ENCODE measurements at regions not wholly inside any gene's neighbourhood (a gene's known extent, or its start where the extent isn't known, plus 50 kb on each side); places are given as distances from the start of the nearest gene placed in this dataset.

GRCh38 chr5:5887833-5888232, 465.4 kb downstream of the ICE1 start:
- TF ChIP-seq, protein P1, sequence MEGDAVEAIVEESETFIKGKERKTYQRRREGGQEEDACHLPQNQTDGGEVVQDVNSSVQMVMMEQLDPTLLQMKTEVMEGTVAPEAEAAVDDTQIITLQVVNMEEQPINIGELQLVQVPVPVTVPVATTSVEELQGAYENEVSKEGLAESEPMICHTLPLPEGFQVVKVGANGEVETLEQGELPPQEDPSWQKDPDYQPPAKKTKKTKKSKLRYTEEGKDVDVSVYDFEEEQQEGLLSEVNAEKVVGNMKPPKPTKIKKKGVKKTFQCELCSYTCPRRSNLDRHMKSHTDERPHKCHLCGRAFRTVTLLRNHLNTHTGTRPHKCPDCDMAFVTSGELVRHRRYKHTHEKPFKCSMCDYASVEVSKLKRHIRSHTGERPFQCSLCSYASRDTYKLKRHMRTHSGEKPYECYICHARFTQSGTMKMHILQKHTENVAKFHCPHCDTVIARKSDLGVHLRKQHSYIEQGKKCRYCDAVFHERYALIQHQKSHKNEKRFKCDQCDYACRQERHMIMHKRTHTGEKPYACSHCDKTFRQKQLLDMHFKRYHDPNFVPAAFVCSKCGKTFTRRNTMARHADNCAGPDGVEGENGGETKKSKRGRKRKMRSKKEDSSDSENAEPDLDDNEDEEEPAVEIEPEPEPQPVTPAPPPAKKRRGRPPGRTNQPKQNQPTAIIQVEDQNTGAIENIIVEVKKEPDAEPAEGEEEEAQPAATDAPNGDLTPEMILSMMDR (IDR thresholded peaks at IDR 0.05; ENCODE audit: low read depth, low read length): no peak
- no peak for DNase-seq (ENCODE audit: low read depth in 2 of 2)
- no peak overlapping the region for H3K4me3 ChIP-seq (replicated peaks in 1 of 2; ENCODE audit: low read depth in 2 of 2, low read length in 2 of 2)

DNA sequence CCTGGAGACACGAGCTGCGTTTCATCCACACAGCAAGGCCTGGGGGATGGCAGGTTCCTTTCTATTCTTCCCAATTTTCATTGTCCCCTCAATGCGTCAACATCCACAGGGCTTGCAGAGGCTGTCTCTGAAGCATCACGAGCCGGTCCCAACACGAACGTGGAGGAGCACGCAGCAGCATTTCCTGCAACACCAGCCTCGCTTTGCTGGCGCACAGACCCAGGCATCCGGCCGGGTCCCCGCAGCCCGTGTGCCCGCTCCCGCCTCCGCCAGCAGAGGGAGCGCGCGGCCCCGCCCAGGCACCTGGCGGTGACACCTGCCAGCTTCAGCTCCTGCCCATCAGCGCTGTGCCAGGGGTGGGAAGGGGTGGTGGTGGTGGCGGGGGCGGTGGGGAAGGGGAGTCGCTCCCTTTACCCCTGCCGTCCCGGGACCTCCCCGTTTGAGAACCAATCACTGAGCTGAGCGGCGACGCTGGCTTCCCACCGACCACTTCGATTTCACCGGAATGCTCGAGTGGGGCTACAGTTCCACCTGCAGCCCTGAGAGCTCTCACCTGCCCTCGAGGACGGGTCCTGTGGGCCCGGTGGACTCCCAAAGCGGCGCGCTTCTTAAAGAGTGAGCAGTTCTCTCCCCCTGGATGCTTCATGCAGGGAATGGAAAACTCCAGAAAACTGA, 464.5 kb downstream of the ICE1 start:
- no peak for DNase-seq (ENCODE audit: low read depth in 2 of 2)
- TF ChIP-seq, protein P1 (IDR thresholded peaks at IDR 0.05; ENCODE audit: low read depth, low read length): no peak
- no peak overlapping the region for H3K4me3 ChIP-seq (replicated peaks in 1 of 2; ENCODE audit: low read depth in 2 of 2, low read length in 2 of 2)

DNA sequence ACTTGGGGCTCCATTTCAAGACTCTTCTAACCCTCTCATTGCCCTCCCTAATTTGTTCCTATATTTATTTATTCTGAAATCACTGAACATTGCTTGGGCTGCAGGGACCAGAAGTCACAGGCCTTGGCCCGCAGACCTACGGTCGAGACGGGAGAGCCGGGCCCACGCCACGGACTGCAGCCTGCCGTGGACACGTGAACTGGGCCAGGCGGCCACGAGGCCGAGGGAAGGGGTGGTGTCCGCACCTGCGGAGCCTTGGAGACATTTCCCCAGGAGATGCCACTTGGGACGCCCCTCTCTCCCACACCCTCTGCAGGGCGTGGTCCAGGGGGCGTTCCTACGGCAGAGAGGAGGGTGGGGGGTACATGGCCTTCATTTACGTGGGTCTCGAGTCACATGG, 463.9 kb downstream of the ICE1 start:
- no peak for DNase-seq (ENCODE audit: low read depth in 2 of 2)
- TF ChIP-seq, protein P1 (IDR thresholded peaks at IDR 0.05; ENCODE audit: low read depth, low read length): no peak
- H3K4me3 ChIP-seq (replicated peaks in 1 of 2; ENCODE audit: low read depth in 2 of 2, low read length in 2 of 2): no peak overlapping the region

GRCh38 chr5:5885782-5886181, 463.3 kb downstream of the ICE1 start:
- no peak overlapping the region for H3K4me3 ChIP-seq (replicated peaks in 1 of 2; ENCODE audit: low read depth in 2 of 2, low read length in 2 of 2)
- TF ChIP-seq, protein P1 (IDR thresholded peaks at IDR 0.05; ENCODE audit: low read depth, low read length): no peak
- DNase-seq (ENCODE audit: low read depth in 2 of 2): no peak

DNA sequence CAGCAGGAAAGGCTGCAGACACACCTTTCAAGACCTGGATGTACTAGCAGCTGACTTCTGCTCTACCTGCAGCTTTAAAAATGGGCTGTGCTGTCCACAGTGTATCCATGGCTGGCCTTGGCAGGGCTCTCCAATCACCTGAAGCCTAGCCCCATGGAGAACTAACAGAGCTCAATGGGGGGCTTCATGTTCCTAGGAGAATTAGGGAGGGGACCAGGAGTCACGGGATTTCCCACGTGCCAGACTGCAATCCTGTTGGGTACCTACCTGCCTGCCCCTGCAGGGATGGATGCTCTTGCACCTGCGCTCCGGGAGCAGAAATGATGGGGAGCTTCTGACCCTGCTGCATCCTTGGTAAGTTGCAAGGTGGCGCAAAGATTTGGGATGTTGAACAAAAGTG, 462.1 kb downstream of the ICE1 start:
- TF ChIP-seq, protein P1 (IDR thresholded peaks at IDR 0.05; ENCODE audit: low read depth, low read length): no peak
- no peak for DNase-seq (ENCODE audit: low read depth in 2 of 2)
- no peak overlapping the region for H3K4me3 ChIP-seq (replicated peaks in 1 of 2; ENCODE audit: low read depth in 2 of 2, low read length in 2 of 2)

GRCh38 chr5:5883562-5883961, 461.1 kb downstream of the ICE1 start:
- DNase-seq (ENCODE audit: low read depth in 2 of 2): no peak
- no peak overlapping the region for H3K4me3 ChIP-seq (replicated peaks in 1 of 2; ENCODE audit: low read depth in 2 of 2, low read length in 2 of 2)
- TF ChIP-seq, protein P1 (IDR thresholded peaks at IDR 0.05; ENCODE audit: low read depth, low read length): no peak

GRCh38 chr5:5883146-5883545, 460.7 kb downstream of the ICE1 start:
- TF ChIP-seq, protein P1 (IDR thresholded peaks at IDR 0.05; ENCODE audit: low read depth, low read length): no peak
- no peak overlapping the region for H3K4me3 ChIP-seq (replicated peaks in 1 of 2; ENCODE audit: low read depth in 2 of 2, low read length in 2 of 2)
- DNase-seq (ENCODE audit: low read depth in 2 of 2): no peak
